Activated CD8-positive, alpha-beta memory T cell treated with anti-CD3 and anti-CD28 coated beads for 4 hours (primary cell): ENCODE measurements at regions not wholly inside any gene's neighbourhood (a gene's known extent, or its start where the extent isn't known, plus 50 kb on each side); places are given as distances from the start of the nearest gene placed in this dataset.
"Not testable (repeated sequence)": the region's sequence is repeated elsewhere in the genome, so short reads cannot be mapped to it uniquely, and the experiment has no call there.

Source experiments
- DNase-seq, 2 donors: peaks; one replicate each; pipeline ENCODE4 v3.0.0-alpha.2; 2020; ENCODE audit warnings: low read depth in 2 of 2

DNA sequence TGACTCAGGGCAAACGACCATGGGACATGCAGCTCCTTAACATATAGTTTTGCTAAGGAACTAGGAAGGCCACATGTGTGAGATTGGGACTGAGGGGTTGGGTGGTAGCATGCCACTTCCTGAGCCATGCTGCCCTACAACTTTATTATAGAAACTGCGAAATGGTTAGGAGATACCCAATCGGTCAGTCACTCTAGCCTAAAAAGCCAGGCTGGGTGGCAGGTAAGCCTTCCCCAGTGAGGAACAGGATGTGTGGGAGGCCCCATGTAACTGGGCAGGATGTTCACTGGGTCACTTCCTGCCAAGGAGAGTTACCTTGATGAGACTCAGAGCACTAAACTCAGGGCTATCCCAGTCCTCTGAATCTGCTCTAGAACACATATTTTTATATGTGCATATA lies 123.5 kb downstream of the MAP3K7 start:
- no peak for DNase-seq

GRCh38 chr6:90462102-90462501 lies 124.8 kb downstream of the MAP3K7 start:
- DNase-seq = no peak

GRCh38 chr6:90461383-90461782 lies 125.5 kb downstream of the MAP3K7 start:
- DNase-seq = no peak

DNA sequence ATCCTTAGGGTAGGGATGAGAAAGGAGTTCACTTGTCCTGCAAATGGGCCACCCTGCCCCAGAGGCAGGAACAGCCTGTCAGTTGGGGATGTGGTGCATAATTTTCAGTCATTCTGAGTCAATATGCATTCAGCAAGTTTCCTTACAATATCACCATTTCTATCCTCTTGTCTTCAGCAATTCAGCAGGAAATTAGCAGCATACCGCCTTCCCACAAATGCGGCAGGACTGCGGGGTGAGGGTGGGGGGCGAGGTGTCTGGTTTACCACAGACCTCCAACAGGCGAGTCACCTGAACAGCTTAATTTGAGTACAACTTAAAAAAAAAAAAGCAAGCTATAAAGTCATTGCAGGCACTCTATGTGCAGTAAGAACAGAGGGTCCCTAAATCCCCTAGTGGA lies 126.8 kb downstream of the MAP3K7 start:
- DNase-seq = no peak

- no peak for DNase-seq
Measured at GRCh38 chr6:90459225-90459758, 127.6 kb downstream of the MAP3K7 start.

- peak; percentile 26 to 78 for DNase-seq
Measured at GRCh38 chr6:90458353-90459224, 128.3 kb downstream of the MAP3K7 start.

DNA sequence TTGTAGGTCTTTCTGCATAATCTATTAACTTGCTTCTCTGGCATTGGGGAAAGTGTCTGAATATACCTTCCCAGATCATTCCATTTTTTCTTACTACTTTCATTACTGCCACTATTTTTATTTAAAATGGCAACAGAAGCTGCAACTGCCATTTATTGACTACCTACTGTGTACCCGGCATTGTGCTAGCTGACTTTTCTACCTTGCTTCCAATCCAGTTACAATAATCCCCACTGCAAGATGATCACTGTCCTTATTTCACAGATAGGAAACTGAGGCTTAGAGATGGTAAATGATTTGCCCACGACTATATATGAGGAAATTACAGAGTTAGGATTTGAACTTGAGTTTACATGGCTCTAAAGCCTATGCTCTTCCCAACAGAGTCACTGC lies 129.0 kb downstream of the MAP3K7 start:
- DNase-seq = no peak

GRCh38 chr6:90456997-90457866 lies 129.6 kb downstream of the MAP3K7 start:
- DNase-seq = not testable (repeated sequence)

DNA sequence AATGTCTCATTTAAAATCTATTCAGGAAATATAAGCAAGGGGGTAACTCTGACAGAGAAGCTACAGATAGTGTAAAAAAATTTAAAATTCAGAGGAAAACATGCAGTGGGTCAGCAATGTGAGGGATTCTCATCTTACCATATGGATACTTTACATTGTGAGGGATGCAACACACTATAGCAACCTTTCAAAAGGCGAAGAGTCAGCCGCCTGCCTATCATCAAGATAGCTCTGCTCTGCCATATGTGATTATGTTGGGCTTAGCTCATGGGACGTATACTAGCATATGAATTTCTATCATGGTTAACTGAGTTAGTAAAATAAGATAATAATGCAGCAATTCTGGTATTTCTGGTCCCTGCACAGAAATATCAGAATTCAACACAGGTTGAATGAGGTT lies 130.9 kb downstream of the MAP3K7 start:
- no peak for DNase-seq

DNA sequence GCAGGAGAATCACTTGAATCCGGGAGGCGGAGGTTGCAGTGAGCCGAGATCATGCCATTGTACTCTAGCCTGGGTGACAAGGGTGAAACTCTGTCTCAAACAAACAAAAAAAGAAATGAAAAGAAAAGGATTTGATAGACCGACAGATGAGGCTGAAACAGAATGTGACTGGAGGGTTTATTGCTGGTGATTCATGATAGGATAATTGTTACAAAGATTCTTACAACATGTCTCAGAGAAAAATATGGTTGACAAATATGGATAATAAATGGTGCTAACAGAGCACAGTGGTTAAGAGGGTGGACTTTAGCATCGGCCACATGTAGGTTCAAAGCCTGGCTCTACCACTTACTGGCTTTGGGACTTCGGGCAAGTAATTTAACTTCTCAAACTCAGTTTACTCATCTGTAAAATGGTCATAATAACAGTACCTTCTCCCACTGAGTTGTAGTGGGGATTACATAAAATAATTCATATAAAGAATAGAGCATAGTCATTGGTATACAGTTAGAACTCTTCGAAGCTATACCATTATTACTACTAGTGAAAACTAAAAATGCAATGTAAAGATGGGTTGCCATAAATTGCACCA lies 131.9 kb downstream of the MAP3K7 start:
- DNase-seq = no peak

GRCh38 chr6:90450268-90450953 lies 136.5 kb downstream of the MAP3K7 start:
- no peak for DNase-seq

- no peak for DNase-seq
Measured at GRCh38 chr6:90449311-90449710, 137.6 kb downstream of the MAP3K7 start.

DNA sequence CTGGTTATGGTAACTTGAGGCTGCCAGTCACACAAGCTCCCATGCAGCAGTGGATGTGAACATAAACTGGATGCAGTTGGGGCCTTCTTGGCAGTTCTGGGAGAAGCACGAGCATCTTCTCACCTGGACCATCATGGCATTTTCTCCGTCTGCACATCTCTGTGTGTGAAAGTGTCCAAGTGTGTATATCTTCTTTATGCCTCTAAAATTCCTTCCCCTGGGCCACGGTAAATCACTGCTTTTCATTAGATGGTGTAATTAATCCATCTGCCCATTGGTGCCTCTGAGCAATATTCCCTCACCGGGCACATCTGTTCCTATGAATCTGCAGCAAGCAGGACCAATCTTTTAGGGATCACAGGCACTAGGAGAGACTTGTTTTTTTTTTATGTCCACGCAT lies 138.0 kb downstream of the MAP3K7 start:
- DNase-seq = no peak

GRCh38 chr6:90446164-90446563 lies 140.7 kb downstream of the MAP3K7 start:
- DNase-seq = no peak

GRCh38 chr6:90445533-90446108 lies 141.3 kb downstream of the MAP3K7 start:
- no peak for DNase-seq

GRCh38 chr6:90444160-90444714 lies 142.6 kb downstream of the MAP3K7 start:
- DNase-seq = no peak

- DNase-seq = no peak
Measured at GRCh38 chr6:90442366-90442765, 144.5 kb downstream of the MAP3K7 start.

GRCh38 chr6:90440586-90441283 lies 144.1 kb upstream of the BACH2 start:
- DNase-seq = no peak

DNA sequence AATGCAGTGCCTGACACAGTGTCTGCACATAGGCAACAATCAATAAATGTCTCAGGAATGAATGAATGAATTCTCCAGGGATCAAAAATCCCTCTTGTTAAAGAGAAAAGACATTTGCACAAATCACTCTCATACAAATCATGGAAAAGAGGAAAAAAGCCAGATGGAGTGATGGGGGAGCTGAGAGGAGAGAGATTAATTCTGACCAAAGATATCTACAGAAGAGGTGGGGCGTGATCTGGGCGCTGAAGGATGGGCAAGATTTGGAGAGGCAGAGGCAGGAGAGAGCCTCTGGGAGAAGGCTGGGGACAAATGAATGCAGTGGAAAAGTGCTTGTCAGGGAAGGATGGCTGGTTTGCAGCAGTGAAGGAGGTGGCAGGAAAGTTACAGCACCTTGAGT lies 142.9 kb upstream of the BACH2 start:
- DNase-seq = no peak

DNA sequence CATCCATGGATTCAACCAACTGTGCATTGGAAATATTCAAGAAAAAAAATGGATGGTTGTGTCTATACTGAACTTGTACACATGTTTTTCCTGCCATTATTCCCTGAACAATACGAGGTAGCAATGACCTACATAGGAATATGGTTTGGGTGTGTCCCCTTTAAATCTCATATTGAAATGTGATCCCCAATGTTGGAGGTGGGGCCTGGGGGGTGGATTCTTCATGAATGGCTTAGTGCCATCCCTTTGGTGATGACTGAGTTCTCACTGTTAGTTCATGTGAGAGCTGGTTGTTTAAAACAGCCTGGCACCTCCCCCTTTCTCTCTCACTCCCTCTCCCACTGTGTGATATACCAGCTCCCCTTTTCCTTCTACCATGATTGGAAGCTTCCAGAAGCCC lies 139.8 kb upstream of the BACH2 start:
- DNase-seq = no peak
